H4 (cell line): ENCODE measurements at regions not wholly inside any gene's neighbourhood (a gene's known extent, or its start where the extent isn't known, plus 50 kb on each side); places are given as distances from the start of the nearest gene placed in this dataset.

Source experiments
- DNase-seq: peaks from one replicate; pipeline ENCODE4 v3.0.0-alpha.2; 2015; ENCODE audit warnings: low spot score

DNA sequence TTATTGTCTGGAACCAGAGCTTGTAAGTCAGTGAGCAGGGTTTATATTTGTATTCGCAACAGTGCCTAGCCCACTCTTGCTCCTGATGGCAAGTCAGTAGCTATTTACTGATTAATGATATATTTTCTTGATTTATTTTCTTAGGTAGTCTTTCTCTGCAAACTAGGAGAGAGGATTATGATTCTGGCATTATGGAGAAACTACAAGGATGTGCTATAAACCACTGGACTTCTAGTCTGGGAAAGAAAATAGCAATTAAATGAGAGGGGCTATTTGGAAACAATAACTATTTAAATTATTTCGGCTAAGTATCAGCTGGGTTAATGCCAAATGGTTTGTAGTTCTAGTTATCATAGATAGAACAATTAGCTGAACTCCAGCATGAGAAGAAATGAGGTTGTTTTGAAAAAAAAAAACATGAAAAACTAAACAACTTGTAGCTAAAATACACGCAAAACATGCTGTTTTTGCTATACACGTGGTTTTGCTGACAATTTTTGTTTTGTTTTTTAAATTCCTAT lies 304.9 kb upstream of the TCF21 start:
- no peak for DNase-seq

DNA sequence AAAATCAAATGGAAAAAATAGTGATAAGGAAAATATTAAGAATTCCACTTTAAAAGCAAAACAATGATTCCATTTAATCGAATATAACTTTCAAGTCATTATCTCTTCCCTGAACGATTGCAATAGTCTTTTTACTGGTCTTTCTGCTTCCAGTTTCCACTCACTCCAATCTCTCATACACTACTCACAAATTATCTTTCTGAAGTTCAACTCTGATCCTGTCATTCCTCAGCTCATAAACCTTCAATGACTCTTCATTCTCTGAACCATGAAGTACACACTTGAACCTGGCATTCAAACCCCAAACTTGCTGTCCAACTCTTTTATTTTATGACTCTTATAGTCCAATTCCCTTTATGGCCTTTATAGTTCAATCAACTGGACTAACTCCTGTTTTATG lies 304.1 kb upstream of the TCF21 start:
- no peak for DNase-seq

DNA sequence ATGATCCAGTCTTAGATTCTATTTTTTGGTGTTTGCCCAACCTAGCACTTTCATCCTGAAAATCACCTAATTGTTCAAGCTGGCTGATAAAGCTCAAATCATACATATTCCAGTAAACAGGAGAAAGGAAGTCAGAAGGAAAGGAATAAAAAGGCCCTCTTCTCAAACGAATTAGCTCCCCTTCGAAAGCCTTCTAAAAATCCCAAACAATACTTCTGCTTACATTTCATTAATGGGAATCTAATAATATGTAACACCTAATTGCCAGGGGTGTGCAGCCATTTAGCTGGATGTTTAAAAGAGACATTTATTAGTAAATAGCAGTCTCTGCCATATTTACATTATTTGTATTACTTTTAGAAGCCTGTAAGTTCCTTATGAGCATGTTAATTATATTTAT lies 302.9 kb upstream of the TCF21 start:
- no peak for DNase-seq

DNA sequence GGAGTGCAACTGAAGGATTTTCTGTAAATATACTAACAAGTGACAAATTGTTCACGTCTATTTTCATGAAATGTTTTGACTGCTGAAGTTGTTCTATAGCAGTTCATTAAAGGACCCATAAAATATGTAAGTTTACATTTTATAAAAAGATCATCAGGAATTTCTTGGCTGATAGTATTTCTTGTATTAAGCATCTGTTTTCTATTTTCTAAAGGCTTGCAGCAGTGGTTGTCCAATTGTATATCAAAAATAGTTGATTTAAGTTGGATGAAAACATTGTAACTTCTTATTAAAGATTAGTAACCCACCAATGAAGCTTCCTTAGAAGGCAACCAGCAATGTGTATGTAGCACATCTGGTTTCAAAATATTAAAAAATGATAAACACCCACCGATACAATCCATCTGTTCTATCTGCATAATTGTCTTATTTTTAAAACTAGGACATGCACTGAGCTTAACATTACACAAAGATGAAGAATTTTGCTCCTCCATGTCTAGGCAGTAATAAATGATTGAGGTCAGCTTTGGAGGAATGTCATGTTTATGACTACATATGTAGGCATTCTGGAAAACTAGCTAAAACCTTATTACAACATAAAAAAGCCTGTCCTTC lies 301.3 kb upstream of the TCF21 start:
- DNase-seq = no peak

DNA sequence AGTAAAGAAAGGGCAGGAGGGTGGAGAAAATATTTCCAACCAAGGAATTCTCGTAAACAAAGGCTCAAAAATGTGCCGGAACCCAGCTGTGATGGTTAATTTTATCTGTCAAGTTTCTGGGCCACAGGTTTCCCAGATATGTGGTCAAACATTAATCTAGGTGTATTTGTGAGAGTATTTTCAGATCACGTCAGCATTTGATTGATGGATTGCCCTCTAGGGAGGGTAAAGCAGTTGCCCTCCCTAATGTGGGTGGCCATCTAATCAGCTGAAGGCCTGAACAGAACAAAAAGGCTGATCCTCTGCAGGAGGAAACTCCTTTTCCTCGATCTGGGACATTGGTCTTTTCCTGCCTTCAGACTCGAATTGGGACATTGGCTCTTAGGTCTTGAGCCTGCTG lies 298.7 kb upstream of the TCF21 start:
- no peak for DNase-seq

DNA sequence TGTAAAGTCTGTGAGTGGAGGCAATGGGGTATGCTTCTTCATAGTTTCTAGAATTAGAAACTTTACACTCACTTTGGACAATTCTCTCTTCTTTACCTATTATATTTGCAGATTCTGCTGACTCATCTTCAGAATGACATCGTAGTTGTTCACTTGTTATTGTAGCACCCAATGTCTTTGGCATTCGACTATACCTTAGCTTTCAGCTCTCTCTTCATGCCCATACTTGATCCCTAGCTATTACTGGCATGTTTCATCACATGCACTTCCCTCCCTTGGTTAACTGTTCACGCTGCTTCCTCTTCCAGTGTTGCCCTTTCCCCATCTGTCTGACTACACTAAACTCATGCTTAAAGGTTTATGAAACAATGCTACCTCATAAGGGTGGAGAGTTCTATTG lies 298.1 kb upstream of the TCF21 start:
- no peak for DNase-seq

DNA sequence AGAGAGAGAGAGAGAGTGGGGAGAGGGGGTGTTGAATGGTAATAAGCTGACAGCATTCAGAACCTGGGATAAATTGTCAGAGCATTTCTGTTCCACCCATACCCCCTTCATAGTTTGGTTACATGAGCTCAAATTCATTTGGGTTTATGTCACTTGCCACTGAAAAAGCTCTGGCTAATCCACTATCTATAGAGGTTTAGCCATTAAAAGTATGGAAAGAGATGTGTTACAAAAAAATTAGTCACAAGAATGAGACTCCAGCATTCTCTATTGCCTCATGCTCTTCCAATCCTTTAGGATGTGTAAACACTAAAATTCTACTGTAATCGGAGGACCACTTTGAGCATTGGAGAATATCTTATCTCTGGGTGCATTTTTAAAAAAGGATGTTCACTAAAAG lies 297.6 kb upstream of the TCF21 start:
- DNase-seq = no peak

DNA sequence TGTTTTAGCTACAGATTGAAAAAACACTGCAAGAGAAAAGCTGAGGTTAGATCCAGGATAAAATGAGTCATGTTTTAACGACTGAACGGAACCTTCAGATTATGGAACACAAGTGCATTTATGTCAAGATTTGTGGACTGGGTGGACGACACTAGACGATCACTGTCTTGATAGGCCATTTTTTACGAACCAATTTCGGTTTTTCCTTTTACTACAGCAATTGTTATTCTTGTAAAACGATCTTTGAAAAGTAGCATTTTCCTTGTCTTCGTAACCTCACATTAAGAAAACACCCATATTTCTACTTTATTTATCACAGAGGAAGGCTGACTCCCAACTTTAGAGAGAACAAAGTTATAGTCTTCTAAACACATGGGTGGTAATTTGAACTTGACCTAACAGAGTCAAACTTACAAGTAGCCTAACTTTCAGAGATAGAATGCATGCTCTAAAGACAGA lies 294.2 kb upstream of the TCF21 start:
- no peak for DNase-seq

DNA sequence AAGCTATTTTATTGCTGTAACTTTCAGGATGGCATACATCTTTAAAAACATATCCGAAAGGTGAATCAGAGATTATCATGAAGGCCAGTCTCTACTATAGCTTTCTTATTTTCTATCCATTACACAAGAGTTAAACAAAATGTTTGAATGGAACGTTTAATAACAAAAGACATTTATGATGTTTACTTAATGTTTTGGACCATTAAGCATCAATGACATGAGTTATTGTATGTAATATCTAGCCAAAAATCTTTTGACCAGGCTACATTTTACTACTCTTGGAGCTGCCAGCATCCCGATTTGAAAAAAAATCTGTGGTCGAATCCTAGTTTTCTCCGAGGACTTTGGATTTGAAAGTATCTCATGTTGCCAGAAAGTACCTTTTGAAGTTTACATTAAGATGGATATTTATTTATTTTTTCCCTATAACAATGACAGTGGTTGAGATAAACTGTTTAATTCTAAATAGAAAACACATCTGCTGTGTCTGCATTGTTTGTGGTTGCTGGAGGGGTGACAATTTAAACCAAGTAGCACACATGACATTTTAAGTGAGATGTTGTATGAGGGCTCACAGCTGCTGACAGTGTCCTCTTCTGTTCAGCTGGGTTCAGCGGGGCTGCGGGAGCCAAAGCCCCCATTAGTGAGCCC lies 293.7 kb upstream of the TCF21 start:
- peak; percentile 48 for DNase-seq

DNA sequence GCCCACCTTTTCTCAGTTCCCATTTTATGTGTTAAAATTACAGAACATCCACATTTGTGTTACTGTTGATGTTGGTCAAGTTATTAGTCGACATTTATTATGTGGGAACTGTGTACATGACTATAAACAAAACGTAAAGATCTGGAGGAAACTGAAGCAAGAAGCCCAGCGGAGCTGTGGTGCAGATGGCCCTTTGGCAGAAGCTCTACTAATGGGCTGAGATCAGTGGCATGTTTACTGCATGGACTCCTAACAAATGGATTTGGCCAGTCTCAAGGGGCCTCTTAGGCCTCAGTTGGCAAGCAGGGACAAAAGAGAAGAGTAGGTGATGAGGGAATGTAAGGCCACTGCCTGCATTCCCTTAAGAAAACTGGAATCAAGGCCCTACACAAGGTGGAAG lies 282.1 kb upstream of the TCF21 start:
- DNase-seq = no peak

DNA sequence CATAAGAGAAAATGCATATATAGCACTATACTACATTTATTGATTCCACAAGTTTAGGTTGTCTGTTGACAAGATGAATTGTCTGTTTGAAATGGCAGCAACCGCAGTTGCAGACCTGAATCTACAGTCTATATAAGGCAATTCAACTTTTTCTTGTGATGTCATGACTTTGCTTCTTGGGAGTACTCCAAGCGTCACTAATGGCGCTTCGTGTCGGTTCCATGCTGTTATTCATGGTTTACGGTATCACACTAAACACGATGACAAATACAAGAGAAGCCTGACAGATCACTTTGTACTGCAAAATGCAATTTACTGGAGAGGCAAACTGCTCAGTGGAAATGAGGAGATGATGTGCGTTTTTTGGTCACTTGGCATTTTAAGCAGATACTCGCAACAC lies 280.3 kb upstream of the TCF21 start:
- DNase-seq = no peak

DNA sequence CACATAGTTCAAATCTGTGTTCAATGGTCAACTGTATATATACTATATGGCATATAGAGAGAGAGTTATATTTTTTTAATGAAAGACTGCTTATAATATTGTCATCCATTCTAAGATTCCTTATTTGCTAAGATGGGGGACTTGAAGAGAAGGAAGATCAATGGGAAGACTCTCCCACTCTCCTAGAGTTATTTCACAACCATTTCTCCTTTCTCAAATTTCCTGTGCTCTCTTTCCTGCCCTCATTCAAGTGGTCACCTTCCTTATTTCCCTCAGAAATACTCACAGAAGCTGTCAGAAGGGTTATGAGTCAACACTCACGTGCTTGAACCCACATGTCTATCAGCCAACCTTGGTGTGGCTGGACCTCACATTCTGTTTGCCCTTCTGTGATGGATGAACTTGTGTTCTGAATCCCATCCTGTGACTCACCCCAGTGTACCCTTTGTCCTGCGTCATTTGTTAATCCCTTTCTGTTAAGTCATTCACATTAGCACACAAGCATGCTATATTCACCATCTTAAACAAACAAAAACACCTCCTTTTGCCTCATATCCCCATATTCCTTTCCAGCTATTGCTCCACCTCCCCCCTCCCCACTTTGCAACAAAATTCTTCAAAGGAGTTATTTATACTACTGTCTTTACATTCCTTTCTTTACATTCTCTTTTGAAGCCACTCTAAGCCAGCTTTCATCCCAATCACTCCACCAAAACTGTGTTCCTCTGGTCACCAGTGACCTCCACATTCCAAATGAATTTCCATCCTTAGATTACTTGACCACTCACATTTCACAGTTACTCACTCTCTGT lies 279.3 kb upstream of the TCF21 start:
- DNase-seq = peak; percentile 95

DNA sequence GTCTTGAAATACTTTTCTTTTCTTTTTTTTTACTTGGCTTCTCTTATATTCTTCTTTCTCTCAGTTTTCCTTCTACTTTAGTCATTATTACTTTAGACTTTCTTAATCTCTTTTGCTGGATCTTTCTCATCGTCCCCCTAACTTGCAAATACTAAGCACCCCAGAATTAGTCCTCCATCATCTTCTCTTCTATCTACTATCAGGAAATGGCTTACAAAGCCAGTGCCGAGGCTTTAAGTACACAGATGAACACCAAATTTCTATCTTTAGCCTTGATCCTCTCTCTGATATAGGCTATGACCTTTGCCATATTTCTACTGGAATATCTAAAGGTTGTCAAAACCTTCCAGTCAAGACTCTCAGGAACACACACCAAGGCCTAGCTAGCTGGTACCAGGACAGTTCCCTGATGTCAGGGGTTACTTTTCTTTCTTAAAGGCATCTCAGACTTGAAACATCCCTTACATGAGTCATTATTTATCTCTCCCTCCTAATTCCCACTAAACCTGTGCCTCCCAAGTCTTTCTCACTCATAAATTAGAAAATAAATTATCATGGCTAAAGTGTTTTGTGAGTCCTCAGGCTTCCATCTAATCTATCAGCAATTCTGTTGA lies 278.6 kb upstream of the TCF21 start:
- DNase-seq = no peak

DNA sequence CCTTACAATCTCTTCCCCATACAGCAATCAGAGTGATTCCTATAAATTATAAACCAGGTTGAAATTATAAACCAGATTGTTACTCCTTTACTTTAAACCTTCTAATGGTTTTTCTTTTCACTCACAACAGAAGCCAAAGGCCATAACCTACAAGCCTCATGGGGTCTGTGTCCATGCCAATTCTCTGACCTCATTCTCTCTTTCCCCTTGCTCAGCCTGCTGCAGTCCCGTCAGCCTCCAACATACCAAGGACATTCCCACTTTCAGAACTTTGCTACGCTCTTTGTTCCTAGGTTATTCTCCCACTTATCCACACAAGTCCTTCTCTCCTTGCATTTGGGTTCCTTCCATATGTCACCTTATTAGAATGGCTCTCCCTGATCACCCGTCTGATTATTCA lies 277.9 kb upstream of the TCF21 start:
- DNase-seq = no peak

DNA sequence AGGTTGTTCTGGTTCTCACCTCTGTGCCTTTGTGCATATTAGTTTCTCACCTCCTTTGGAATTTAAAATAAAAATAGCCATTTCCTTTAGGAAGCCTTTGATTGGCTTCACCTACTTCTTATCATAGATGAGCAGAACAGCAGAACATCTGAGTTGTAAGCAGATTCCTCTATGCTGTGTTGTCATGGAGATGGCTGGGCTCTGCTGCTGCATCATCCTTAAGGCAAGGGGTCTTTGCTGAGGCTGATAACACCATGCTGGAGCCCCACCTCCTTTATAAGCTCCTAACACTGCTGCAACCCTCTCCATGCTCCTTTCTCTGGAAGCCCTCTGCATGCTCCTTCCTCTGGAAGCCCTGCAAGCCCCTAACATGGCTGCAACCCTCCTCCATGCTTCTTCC lies 276.5 kb upstream of the TCF21 start:
- no peak for DNase-seq

DNA sequence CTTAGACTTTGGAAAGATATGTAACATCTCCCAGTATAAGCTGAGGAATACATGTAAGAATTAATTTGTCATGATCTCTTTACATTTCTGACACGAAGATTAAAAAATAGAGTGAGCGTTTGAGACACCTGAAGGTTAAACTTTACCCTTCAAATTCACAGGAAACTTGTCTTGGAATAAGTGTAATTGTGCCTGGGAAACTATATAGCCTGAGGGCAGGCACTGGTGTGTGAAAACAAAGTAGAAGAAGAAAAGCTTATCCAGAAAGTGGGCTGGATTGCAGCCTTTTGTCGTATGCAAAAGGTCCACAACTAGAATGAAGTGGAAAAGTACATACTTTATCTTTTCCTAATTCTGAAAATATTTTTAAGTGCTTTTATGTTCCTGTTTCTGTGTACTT lies 275.7 kb upstream of the TCF21 start:
- DNase-seq = no peak

DNA sequence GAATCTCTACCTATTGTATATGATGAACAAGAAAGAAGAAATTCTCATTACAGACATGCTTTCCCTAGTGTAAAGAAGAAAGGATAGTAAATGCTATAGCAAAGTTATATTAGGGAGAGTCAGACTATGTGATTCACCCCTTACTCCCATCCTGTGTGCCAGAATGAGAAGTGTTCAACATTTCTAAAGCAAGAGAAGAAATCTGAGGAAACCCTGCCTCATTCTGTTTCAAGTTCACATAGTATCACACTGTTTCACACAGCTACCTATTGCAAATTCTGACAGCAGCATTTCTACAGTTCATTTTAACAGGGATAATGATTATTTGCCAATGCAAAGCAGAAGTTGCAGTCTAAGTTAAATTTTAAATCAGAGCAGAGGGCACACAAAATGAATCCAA lies 267.2 kb upstream of the TCF21 start:
- DNase-seq = no peak

DNA sequence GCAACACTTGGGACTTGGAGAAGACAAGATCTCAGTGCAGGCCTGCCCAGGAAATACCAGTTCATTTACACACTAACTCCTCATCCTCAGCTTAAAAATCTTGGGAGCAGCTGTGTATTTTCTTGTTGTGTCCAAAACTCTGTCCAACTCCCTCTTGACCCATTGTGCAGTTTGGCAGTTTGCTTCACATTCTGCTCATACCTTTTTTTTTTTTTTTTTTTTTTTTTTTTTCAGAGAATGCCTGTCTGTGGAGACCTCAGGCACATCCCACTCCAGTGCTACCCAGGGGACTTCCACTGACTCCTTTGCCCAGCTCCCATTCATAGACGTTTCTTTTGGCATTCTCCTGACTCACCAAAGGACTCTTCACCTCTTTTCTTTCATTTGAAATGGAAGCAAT lies 265.8 kb upstream of the TCF21 start:
- DNase-seq = no peak

DNA sequence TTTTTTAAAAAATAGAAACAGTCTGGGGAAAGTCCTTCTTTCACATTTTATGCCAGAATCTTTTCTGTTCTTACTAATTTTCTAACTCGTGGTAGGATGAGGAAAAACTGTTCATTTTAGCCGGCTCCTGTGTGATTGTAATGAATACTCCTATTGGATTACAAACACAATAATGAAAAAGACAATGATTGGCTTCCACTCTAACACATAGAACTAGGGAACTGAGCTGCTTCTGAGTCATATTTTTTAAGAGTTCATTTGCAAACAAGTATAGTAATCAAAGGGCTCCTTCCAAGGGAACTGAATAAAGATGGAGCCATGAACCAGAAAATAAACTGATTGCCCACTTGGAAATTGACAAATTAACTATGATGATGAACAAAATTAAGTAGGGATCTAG lies 265.3 kb upstream of the TCF21 start:
- no peak for DNase-seq

DNA sequence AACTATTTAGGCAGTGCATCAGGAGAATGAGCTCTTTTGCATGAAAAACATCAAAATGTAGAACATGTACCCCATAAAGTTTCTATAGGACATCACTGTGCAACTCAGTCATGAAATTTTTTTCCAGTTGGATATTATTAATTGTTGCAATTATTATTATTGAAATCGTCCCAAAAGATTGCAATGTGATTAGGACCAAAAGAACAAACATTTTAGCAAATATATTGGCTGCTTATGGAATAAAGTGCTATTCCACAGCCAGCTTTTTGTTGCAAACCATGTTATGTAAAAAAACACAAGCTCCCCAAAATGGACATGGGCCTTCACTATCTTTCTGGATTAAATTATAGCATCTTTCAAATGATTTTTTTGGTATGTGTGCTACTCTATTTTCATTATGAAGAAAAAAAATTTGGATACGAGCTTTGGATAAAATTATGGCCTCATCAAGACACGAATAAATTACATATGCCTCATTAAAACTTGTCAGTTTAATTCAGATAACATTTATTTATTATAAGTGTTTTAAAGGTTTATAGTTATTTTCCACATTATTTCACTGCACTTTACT lies 262.7 kb upstream of the TCF21 start:
- DNase-seq = no peak

DNA sequence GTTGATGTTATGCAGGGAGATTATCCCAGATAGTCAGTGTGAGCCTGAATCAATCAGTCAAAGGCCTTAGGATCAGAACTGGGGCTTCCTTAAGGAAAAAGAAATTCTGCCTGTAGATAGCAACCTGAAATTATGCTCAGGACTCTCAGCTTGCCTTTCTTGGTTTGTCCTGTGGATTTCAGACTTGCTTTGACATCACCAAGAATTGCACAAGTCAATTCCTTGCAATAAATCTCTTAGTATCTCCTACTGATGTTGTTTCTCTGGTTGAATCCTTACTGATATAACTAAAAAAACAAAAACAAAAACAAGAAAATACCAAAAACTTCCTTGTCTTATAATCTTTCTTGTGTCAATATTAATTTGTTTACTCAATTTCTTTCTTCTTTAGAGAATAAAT lies 258.9 kb upstream of the TCF21 start:
- DNase-seq = no peak

DNA sequence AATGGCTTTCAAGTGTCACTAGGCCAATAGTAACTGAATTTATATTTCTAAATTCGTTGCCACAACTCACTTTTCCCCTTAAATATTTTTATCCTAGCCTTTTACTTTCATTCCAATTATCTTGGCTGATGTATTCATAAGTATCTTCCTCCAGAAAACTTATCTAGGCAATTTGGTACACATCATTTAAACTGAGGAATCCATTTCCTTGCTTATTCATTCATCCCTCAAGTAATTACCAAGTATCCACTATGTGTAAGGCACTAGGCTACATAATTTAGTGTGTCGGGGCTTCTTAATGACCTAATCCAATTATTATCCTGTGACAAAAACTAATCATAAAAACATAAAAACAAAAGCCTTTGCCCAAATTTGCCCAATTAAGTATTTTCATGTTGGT lies 258.3 kb upstream of the TCF21 start:
- no peak for DNase-seq
